ENCODE measurements at regions not wholly inside any gene's neighbourhood (a gene's known extent, or its start where the extent isn't known, plus 50 kb on each side); places are given as distances from the start of the nearest gene placed in this dataset.

DNA sequence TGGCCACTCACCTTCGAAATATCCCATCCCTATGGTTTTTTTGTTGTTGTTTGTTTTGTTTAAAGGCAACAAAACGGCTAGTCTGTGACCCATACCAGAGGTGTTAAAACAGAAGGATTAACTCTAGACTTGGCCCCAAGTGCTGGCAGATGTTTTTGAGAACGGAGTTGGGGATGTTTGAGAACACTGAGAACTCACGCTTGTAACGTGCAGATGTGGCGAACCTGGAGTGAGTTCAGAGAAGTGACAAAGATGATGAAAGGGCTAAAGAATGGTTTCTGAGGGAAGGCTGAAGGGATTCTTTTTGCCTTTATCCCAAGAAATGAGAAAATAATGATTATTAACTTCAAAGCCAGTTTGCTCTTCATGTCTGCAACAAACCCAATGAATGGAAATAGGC, 286.5 kb downstream of the ZNF608 start:
- Histone ChIP-seq H3K9me3 (ENCODE audit: low read depth, low read length) (no peaks in the 10 kb centered on the region), H3K4me3 (no peak overlapping the region), H3K9ac (ENCODE audit: insufficient read length) (no peak overlapping the region), H3K36me3 (ENCODE audit: insufficient read depth, low read length) (no peaks in the 10 kb centered on the region), H3K27ac (no peak overlapping the region)
- no peak for DNase-seq (ENCODE audit: low read depth, low spot score)
- TF ChIP-seq FOXP2 (optimal IDR thresholded peaks at IDR 0.05; ENCODE audit: control extremely low read depth, extremely low read length, insufficient read depth): no peak
- no peak for TF ChIP-seq EZH2 (IDR thresholded peaks at IDR 0.05)
- TF ChIP-seq POLR2AphosphoS5 (IDR thresholded peaks at IDR 0.05; ENCODE audit: borderline replicate concordance, low read depth, low read length): no peak

- no peaks in the 10 kb centered on the region for H3K36me3 ChIP-seq (ENCODE audit: insufficient read depth, low read length)
- TF ChIP-seq FOXP2 (optimal IDR thresholded peaks at IDR 0.05; ENCODE audit: control extremely low read depth, extremely low read length, insufficient read depth): no peak
- no peak for TF ChIP-seq EZH2 (IDR thresholded peaks at IDR 0.05)
- no peak for TF ChIP-seq POLR2AphosphoS5 (IDR thresholded peaks at IDR 0.05; ENCODE audit: borderline replicate concordance, low read depth, low read length)
- no peak overlapping the region for H3K9ac ChIP-seq (ENCODE audit: insufficient read length)
- no peak for DNase-seq (ENCODE audit: low read depth, low spot score)
- H3K9me3 ChIP-seq (ENCODE audit: low read depth, low read length): no peaks in the 10 kb centered on the region
- H3K4me3 ChIP-seq: no peak overlapping the region
- no peak overlapping the region for H3K27ac ChIP-seq
These were observed 288.5 kb downstream of the ZNF608 start for GRCh38 chr5:124457901-124458300.

DNA sequence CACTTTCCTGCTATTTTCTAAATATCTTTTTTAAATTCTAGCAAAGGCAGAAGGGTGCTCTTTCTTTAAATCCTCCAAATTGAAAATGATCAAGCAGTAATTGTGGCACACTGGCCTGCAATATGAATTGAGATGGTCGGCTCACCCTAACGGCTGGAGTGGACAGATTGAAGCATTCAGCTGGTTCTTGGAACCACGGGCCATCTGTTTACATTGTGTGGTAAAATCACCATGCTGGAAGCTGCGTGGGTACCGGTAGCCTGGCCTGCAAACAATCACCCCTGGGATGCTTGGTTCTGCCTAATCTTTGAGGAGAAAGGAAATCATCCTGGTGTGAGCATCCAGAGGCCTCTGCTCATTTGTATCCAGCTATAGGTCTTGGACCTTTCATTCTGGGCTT, 289.3 kb downstream of the ZNF608 start:
- no peak for TF ChIP-seq EZH2 (IDR thresholded peaks at IDR 0.05)
- no peak for TF ChIP-seq FOXP2 (optimal IDR thresholded peaks at IDR 0.05; ENCODE audit: control extremely low read depth, extremely low read length, insufficient read depth)
- no peak for TF ChIP-seq POLR2AphosphoS5 (IDR thresholded peaks at IDR 0.05; ENCODE audit: borderline replicate concordance, low read depth, low read length)
- no peaks in the 10 kb centered on the region for H3K36me3 ChIP-seq (ENCODE audit: insufficient read depth, low read length)
- no peak overlapping the region for H3K4me3 ChIP-seq
- no peaks in the 10 kb centered on the region for H3K9me3 ChIP-seq (ENCODE audit: low read depth, low read length)
- H3K9ac ChIP-seq (ENCODE audit: insufficient read length): no peak overlapping the region
- no peak for DNase-seq (ENCODE audit: low read depth, low spot score)
- H3K27ac ChIP-seq: no peak overlapping the region

- H3K36me3 ChIP-seq (ENCODE audit: insufficient read depth, low read length): no peaks in the 10 kb centered on the region
- no peak for TF ChIP-seq FOXP2 (optimal IDR thresholded peaks at IDR 0.05; ENCODE audit: control extremely low read depth, extremely low read length, insufficient read depth)
- no peak for TF ChIP-seq EZH2 (IDR thresholded peaks at IDR 0.05)
- TF ChIP-seq POLR2AphosphoS5 (IDR thresholded peaks at IDR 0.05; ENCODE audit: borderline replicate concordance, low read depth, low read length): no peak
- H3K4me3 ChIP-seq: no peak overlapping the region
- no peak overlapping the region for H3K9ac ChIP-seq (ENCODE audit: insufficient read length)
- no peak overlapping the region for H3K27ac ChIP-seq
- no peaks in the 10 kb centered on the region for H3K9me3 ChIP-seq (ENCODE audit: low read depth, low read length)
- DNase-seq (ENCODE audit: low read depth, low spot score): no peak
These were observed 290.2 kb downstream of the ZNF608 start for GRCh38 chr5:124456249-124456648.

GRCh38 chr5:124454081-124454480, 292.4 kb downstream of the ZNF608 start:
- H3K27ac ChIP-seq: no peak overlapping the region
- no peaks in the 10 kb centered on the region for H3K9me3 ChIP-seq (ENCODE audit: low read depth, low read length)
- H3K36me3 ChIP-seq (ENCODE audit: insufficient read depth, low read length): no peaks in the 10 kb centered on the region
- DNase-seq (ENCODE audit: low read depth, low spot score): no peak
- no peak overlapping the region for H3K9ac ChIP-seq (ENCODE audit: insufficient read length)
- H3K4me3 ChIP-seq: no peak overlapping the region
- TF ChIP-seq POLR2AphosphoS5 (IDR thresholded peaks at IDR 0.05; ENCODE audit: borderline replicate concordance, low read depth, low read length): no peak
- no peak for TF ChIP-seq FOXP2 (optimal IDR thresholded peaks at IDR 0.05; ENCODE audit: control extremely low read depth, extremely low read length, insufficient read depth)
- no peak for TF ChIP-seq EZH2 (IDR thresholded peaks at IDR 0.05)

GRCh38 chr5:124453221-124454051, 293.0 kb downstream of the ZNF608 start:
- no peak overlapping the region for H3K9ac ChIP-seq (ENCODE audit: insufficient read length)
- no peak for DNase-seq (ENCODE audit: low read depth, low spot score)
- no peaks in the 10 kb centered on the region for H3K36me3 ChIP-seq (ENCODE audit: insufficient read depth, low read length)
- H3K9me3 ChIP-seq (ENCODE audit: low read depth, low read length): no peaks in the 10 kb centered on the region
- no peak overlapping the region for H3K27ac ChIP-seq
- no peak overlapping the region for H3K4me3 ChIP-seq
- TF ChIP-seq FOXP2 (optimal IDR thresholded peaks at IDR 0.05; ENCODE audit: control extremely low read depth, extremely low read length, insufficient read depth) (no peak), POLR2AphosphoS5 (IDR thresholded peaks at IDR 0.05; ENCODE audit: borderline replicate concordance, low read depth, low read length) (no peak), EZH2 (IDR thresholded peaks at IDR 0.05) (no peak)

GRCh38 chr5:124452412-124452811, 294.0 kb downstream of the ZNF608 start:
- Histone ChIP-seq H3K36me3 (ENCODE audit: insufficient read depth, low read length) (no peaks in the 10 kb centered on the region), H3K4me3 (no peak overlapping the region), H3K9ac (ENCODE audit: insufficient read length) (no peak overlapping the region), H3K9me3 (ENCODE audit: low read depth, low read length) (no peaks in the 10 kb centered on the region), H3K27ac (no peak overlapping the region)
- TF ChIP-seq FOXP2 (optimal IDR thresholded peaks at IDR 0.05; ENCODE audit: control extremely low read depth, extremely low read length, insufficient read depth) (no peak), POLR2AphosphoS5 (IDR thresholded peaks at IDR 0.05; ENCODE audit: borderline replicate concordance, low read depth, low read length) (no peak), EZH2 (IDR thresholded peaks at IDR 0.05) (no peak)
- DNase-seq (ENCODE audit: low read depth, low spot score): no peak

- Histone ChIP-seq H3K36me3 (ENCODE audit: insufficient read depth, low read length) (no peaks in the 10 kb centered on the region), H3K27ac (no peak overlapping the region), H3K9me3 (ENCODE audit: low read depth, low read length) (no peaks in the 10 kb centered on the region), H3K9ac (ENCODE audit: insufficient read length) (no peak overlapping the region), H3K4me3 (no peak overlapping the region)
- DNase-seq (ENCODE audit: low read depth, low spot score): no peak
- no peak for TF ChIP-seq POLR2AphosphoS5 (IDR thresholded peaks at IDR 0.05; ENCODE audit: borderline replicate concordance, low read depth, low read length)
- TF ChIP-seq EZH2 (IDR thresholded peaks at IDR 0.05): no peak
- no peak for TF ChIP-seq FOXP2 (optimal IDR thresholded peaks at IDR 0.05; ENCODE audit: control extremely low read depth, extremely low read length, insufficient read depth)
These were observed 294.6 kb downstream of the ZNF608 start for GRCh38 chr5:124451721-124452383.
